Heart left ventricle (tissue), 13 donors: ENCODE measurements at regions not wholly inside any gene's neighbourhood (a gene's known extent, or its start where the extent isn't known, plus 50 kb on each side); places are given as distances from the start of the nearest gene placed in this dataset.

ENCODE experiments used
- CTCF ChIP-seq, 12 donors: fragments of 200-600 bp; sonication (generic) in 4 of 12; IDR thresholded peaks; one replicate each; pipeline versions ENCODE4 v1.5.0 to v1.8.0; 2018 to 2022; ENCODE audit warnings: antibody characterized with exemption in 12 of 12, mild to moderate bottlenecking in 5 of 12
- POLR2A ChIP-seq, 2 donors: fragments of 450-650 bp; IDR thresholded peaks; one replicate each; pipeline ENCODE4 v1.6.1; 2017; ENCODE audit warnings: antibody characterized with exemption in 2 of 2, mild to moderate bottlenecking in 2 of 2, moderate library complexity in 2 of 2
- donor health status: ischemic (EF 13 %, LVEDD 7.1; RV severe dilation, severe dysfunction).
- donor health status: DM: no; HTN: yes; CAD: no.
- donor health status: DM: no; HTN: no; CAD: no.
- donor health status: ischemic (EF 25% LVEDD 6.9; RV normal size, moderate dysfunction).
- donor health status: ischemic (EF 25% LVEDD 5.7; RV mildly dilated, moderate dysfunction).
- donor health status: ischemic (EF 35%, LVEDD 5.7; RV mildly dilated, moderate dysfunction).
- donor health status: nonischemic (EF 11% LVEDD 7.7; RV severe dilation, severe dysfunction).
- donor health status: DM: yes; HTN: yes; CAD: no.
- donor health status: PGD.
- donor health status: ischemic (EF 29% LVEDD 5.4; RV normal size, mild dysfunction).
- donor health status: nonischemic (EF 23%, LVEDD 6.1; RV moderate dilation, normal function).

- TF ChIP-seq POLR2A (IDR thresholded peaks at IDR 0.05) (no peak), CTCF (IDR thresholded peaks at IDR 0.05) (no peak)
Measured at GRCh38 chr11:127895776-127896175, 691.6 kb downstream of the ETS1 start.
